CD4-positive, alpha-beta T cell treated with Interleukin-10 for 1 hour (primary cell): ENCODE measurements at regions not wholly inside any gene's neighbourhood (a gene's known extent, or its start where the extent isn't known, plus 50 kb on each side); places are given as distances from the start of the nearest gene placed in this dataset.

Experiments used
- DNase-seq: peaks from one replicate; pipeline ENCODE4 v3.0.0-alpha.2; 2020

- no peak for DNase-seq
Measured at GRCh38 chr13:106381091-106381490, 154.4 kb downstream of the EFNB2 start.

DNA sequence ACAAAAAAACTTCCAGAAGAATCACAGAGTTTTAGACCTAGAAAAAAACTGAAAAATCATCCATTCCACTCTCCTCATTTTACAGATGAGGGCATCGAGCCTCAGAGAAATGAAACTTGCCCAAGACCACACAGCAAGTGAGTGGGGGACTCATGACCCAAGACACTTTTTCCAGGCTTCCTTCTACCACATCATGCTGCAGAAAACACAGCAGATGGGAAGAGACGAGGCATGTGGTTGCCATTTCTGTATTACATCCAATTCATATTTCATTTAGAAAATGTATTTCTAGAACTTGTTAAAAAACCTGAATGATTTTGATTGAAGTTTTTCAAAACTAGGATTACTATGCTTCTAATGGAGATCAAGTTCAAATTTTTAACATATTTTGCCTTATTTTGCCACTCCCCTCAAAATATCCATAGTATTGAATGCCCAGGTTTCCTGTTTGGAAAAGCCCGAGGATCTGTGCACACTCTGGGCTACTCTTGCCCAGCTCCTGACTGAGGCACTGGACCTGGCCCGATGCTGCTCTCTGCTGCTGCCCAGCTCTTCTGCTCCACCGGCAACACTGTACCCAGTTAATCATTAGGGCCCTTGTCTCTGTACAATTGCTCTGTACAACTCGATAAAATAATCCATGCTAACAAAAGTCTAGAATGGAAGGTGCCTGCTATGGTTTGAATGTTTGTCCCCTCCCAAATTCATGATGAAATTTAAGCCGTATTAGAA is 157.4 kb downstream of the EFNB2 start:
- DNase-seq: no peak

GRCh38 chr13:106377341-106377740 is 158.1 kb downstream of the EFNB2 start:
- DNase-seq: no peak

- DNase-seq: no peak
Measured at GRCh38 chr13:106376401-106377112, 158.9 kb downstream of the EFNB2 start.

DNA sequence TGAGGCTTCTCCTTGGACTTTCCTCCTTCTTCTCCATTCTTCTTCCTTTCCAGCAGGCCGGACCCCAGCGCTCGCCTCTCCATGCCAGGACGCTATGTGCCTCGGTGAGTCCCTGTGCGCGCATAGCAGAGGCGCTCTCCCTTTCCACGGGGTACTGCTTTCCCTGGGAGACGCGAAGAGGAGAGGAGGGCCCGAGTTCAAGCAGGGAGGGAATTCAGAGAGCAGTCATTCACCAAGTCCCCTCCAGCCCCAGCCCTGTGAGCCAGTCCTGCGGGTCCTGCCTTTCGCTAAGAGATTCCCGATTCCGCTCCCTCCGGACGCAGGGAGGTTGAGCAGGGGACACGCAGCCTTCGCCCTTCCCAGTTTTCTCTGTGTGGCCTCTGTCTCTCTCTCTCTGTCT is 160.4 kb downstream of the EFNB2 start:
- DNase-seq: no peak

GRCh38 chr13:106374631-106375030 is 160.8 kb downstream of the EFNB2 start:
- no peak for DNase-seq

DNA sequence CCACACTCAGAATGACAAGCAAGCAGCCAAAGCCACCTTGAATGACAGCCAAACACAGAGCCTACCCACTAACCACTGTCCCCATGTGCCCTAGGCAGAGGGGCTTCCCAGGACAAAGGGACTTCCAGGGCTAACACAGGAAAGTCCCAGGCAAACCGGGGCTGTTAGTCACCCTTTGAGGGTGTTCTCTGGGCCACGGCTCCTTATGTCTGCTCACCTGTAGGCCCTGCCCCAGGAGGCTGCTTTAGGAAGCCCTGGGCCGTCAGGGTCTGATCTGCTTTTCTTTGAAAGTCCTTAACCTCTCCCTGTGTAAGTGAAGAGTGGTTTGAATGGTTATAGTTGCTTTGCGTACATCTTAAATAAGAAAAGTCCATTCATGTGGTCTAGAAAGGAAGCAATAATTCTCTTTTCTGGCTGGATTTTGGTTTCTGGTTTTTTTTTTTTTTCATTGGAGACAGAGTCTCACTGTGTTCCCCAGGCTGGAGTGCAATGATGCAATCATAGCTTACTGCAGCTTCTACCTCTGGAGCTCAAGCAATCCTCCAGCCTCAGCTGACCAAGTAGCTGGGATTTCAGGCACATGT is 161.4 kb downstream of the EFNB2 start:
- no peak for DNase-seq

DNA sequence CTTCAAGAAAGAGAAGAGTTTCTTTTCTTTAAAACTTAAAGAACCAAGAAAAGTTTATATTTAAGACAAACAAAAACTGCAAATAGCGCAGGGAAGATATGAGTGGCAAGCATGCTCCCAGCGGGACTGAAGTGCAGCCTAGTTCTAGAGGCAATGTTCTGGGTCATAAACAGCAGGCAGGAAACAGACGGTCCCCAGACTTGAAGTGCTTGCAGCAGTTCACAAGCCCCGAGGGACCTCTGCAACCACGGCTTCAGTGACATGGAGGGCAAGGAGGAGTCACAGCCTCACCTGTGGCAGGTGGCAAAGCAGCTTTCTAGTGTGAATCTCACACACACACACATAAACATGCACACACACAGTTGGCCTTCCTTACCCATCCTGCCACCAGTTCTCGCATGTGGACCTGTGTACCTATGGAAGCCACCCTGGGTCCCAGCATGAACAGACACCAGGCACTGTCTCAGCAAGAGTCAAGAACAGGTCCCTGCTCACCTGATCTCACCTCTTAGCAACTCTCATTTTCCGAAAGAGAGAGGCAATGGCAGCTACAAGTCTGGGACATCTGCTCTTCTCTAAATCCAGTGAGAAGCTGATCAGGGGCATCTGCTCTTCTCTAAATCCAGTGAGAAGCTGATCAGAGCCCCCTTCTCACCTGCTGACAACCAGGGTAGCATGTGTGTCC is 162.0 kb downstream of the EFNB2 start:
- DNase-seq: no peak

DNA sequence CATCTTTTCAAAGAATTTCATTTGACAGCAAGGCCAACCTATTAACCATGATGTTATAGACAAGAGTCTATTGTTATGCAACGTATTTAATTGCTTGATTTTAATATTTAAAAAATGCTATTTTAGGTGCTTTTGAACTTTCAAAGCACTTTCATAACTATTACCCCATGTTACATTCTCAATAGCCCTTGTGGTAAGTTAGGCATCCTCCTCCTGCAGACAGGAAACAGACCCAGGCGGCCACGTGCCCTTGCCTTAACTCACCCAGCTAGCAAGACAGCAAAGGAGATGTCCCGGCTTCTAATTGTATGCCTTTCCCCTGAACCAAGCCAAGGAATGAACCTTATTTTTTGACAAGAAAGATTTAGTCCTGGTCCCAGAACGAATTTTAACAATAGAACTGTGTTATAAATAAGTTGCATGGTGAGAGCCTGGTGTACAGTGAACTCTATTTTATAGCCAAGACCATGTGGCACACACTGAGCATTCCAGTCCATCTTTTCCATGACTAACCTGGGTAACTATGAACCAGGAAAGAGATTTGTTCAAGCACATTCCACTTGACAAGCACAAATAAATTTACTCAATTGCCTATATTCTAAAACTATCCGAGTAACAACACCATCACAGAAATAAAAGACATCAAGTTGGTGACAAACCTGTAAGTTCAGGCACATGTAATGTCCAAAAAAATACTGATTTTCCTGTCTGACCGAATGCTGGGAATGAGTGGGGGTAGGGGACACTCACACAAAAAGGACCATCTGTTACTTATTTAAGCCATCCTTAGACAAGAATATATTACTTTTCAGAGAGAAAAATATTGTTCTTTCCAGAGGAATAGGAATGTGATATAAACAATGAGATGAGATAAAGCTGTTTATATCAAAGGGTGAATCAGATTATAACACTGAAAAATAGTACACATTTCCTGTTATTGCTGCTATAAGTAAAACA is 163.0 kb downstream of the EFNB2 start:
- no peak for DNase-seq

DNA sequence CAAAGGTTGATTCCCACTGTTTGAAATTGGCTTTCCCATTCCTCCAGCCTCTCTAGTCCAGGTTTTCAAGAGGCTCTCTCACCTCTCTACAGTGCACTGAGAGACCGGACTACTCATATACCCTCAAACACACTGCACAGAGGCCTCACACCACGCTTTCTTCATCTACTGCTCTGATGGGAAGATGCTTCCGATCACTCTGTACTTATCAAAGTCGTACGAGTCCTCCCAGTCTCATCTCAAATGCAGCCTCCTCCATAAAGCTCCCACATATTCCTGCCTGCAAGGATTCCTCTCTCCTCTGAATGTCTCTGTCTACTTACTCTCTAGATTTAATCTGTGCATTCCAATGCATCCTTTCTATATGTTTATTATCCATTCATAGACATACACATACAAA is 164.4 kb downstream of the EFNB2 start:
- no peak for DNase-seq

DNA sequence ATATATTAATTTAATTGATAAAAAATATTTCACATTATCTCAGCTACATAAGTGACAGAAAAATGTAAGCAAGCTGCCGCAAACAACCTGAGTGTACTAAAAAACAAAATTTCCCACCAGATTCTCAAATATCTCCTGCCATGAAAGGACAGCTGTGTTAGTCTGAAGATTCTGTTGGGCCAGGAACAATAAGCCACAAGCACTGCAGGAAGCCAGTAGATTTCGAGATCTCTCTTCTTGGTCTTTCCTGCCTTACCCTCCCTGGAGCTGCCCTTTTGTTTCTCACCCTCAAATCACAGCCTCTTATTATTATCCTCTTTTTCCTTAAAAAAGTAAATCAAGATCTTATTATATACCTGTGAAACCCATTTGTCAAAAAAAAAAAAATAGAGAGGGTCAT is 165.6 kb downstream of the EFNB2 start:
- DNase-seq: no peak

DNA sequence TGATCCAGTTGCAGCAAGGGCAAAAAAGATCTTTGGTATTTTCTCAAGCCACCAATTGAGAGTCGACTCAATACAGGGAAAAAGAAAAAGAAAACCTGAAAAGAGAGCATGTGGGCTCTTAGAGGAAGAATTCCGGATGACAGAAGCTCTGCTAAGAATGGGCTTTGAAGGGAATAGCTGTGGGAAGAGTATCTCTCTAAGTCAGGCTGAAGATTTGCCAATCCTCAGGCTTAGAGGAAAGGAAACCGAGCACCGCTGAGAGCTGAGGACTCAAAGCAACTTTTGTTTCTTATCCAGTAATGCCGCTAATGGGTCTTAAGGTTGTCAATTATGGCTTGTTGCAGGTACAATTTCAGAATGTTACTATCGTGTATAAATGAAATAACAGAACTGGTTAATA is 166.4 kb downstream of the EFNB2 start:
- no peak for DNase-seq

DNA sequence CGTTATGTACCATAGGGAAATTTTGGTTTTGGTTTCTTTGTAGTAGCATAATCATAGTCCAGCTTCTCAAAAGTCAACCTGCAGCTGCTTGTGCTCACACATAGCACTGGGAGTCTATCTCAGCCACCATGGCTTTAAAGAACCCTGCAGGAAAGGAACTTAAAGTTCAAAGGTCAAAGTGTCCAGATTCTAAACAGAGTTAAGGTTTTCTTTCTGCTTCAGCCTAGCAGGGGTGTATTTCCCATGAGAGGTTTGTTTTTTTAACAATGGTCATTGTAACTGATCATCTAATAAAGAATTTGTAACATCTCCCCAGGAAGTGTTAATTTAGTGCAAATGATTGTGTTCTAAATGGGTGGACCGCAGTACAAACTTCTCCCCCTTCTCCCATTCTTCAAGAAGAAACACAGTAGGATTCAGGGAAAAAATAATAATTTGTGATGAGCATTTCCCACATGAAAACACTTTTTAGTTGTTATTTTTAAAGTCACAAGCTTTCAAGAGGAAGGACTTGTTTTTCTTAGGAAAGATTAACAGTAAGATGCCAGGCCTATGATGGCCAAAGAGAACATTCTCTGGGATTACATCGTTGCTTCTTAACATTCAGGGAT is 168.0 kb downstream of the EFNB2 start:
- DNase-seq: no peak

GRCh38 chr13:106362707-106363106 is 172.8 kb downstream of the EFNB2 start:
- DNase-seq: no peak

DNA sequence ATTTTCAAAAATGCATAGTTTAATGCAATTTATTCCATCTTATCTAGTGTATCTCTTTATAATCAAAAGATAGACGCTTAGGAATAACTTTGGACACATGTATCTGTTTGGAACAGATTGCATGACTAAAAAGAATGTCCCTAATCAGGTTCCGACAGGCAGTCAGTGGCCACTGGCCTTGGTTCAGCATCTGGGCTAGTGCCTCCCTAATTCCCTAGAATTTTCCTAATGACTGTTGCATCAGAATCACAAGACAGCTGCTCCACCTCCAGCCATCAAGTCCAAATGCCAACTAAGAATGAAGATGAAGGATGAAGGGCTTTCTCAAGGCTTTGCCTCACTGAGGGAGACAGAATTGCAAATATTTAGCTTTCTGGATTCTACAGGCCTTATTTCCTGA is 173.8 kb downstream of the EFNB2 start:
- no peak for DNase-seq

GRCh38 chr13:106357198-106357597 is 178.3 kb downstream of the EFNB2 start:
- DNase-seq: no peak

GRCh38 chr13:106355866-106356265 is 179.6 kb downstream of the EFNB2 start:
- DNase-seq: no peak

DNA sequence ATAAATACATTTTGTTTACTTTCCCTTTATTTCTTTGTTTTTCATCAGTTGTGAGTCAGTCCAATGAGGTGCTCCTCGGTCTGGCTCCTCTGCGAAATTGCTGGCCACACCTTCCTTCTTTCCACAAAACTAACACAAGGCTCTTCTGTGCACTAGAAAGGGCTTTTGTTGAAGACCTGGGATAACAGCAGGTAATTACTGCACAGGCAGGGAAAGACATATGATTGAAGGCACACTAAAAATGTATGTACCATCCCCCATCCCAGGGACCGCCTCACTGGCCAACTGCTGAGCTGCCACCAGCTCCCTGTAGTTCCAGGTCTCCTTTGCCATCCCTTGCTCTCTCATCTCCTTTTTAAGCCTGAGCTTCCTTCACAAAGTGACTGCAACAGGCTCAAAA is 180.5 kb downstream of the EFNB2 start:
- no peak for DNase-seq

DNA sequence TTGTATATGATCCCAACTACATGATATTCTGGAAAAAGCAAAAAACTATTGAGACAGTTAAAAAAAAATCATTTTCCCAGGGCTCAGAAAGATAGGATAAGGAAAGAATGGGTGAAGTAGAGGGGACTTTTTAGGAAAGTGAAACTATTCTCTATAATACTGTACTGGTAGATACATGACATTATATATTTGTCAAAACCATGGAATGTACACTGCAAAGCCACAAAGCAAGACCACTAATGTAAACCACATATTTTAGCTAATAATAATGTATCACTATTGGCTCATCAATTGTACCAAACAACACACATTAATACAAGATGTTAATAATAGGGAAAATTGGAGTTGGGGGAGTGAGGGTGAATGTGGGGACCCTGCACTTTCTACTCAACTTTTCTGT is 182.6 kb downstream of the EFNB2 start:
- DNase-seq: no peak

DNA sequence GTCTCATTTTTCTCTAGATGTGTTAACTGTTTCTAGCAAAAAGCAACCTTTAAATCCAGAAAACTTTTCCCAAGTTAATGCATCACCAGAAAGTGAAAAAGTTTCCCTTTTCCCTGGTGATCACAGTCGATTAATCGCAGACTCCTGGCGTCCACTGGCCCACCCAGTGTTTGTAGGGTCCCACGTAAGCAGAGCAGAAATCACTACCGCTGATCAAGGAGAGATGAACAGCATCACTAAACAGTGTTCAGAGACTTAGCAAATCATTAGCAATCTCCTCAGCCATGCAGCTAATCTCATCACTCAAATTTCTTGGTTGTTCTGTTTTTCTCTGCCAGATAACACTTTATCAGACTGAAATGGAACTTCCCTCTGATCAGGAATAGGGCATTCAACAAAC is 184.2 kb downstream of the EFNB2 start:
- DNase-seq: no peak

GRCh38 chr13:106350208-106350607 is 185.3 kb downstream of the EFNB2 start:
- no peak for DNase-seq
